HEK293T (cell line): ENCODE measurements at regions not wholly inside any gene's neighbourhood (a gene's known extent, or its start where the extent isn't known, plus 50 kb on each side); places are given as distances from the start of the nearest gene placed in this dataset.

Source experiments
- BHLHE40 ChIP-seq: fragments of 450-650 bp; IDR thresholded peaks from 2 replicates; pipeline ENCODE4 v1.6.1; 2016; ENCODE audit warnings: mild to moderate bottlenecking, moderate library complexity, borderline replicate concordance
- ELF4 ChIP-seq: fragments of 450-650 bp; IDR thresholded peaks from 2 replicates; pipeline ENCODE4 v1.6.1; 2017; ENCODE audit warnings: antibody characterized with exemption
- FOXK2 ChIP-seq: fragments of 450-650 bp; IDR thresholded peaks from 2 replicates; pipeline ENCODE4 v1.6.1; 2016; ENCODE audit warnings: mild to moderate bottlenecking
- NFRKB ChIP-seq: fragments of 450-650 bp; IDR thresholded peaks from 2 replicates; pipeline ENCODE4 v1.6.1; 2016; ENCODE audit warnings: mild to moderate bottlenecking, moderate library complexity
- SP1 ChIP-seq: fragments of 450-650 bp; IDR thresholded peaks from 2 replicates; pipeline ENCODE4 v1.6.1; 2017
- TARDBP ChIP-seq: fragments of 450-650 bp; IDR thresholded peaks from 2 replicates; pipeline ENCODE4 v1.6.1; 2016

GRCh38 chr15:91526424-91526823 lies 327.1 kb upstream of the SLCO3A1 start:
- TF ChIP-seq TARDBP, result no peak
- TF ChIP-seq BHLHE40, result no peak
- no peak for TF ChIP-seq ELF4
- no peak for TF ChIP-seq SP1
- TF ChIP-seq NFRKB, result no peak
- no peak for TF ChIP-seq FOXK2
